Endodermal cell (in vitro differentiated cells): ENCODE measurements at regions not wholly inside any gene's neighbourhood (a gene's known extent, or its start where the extent isn't known, plus 50 kb on each side); places are given as distances from the start of the nearest gene placed in this dataset.

Experiments used
- DNase-seq: peaks from one replicate; pipeline ENCODE4 v3.0.0-alpha.2; 2017
- H3K27ac ChIP-seq: 2 replicates; pipeline ENCODE4 v1.5.1; 2013; ENCODE audit warnings: mild to moderate bottlenecking, low read depth, low read length, moderate library complexity
- H3K27me3 ChIP-seq: 2 replicates; pipeline ENCODE4 v1.6.1; 2013; ENCODE audit warnings: mild to moderate bottlenecking, low read length, moderate library complexity; ENCODE audit not compliant: insufficient read depth, control insufficient read depth, poor library complexity, severe bottlenecking
- H3K36me3 ChIP-seq: 2 replicates; pipeline ENCODE4 v1.7.0; 2013; ENCODE audit warnings: mild to moderate bottlenecking, low read length, moderate library complexity; ENCODE audit not compliant: control insufficient read depth, insufficient read depth
- H3K4me1 ChIP-seq: one replicate; pipeline ENCODE4 v1.7.0; 2013; ENCODE audit warnings: low read length; ENCODE audit not compliant: control insufficient read depth, insufficient read depth
- H3K4me3 ChIP-seq: 2 replicates; pipeline ENCODE4 v1.5.1; 2013; ENCODE audit warnings: mild to moderate bottlenecking, low read length, moderate library complexity
- H3K9ac ChIP-seq: 2 replicates; pipeline ENCODE4 v1.6.1; 2013; ENCODE audit warnings: mild to moderate bottlenecking, low read length, moderate library complexity; ENCODE audit not compliant: poor library complexity, severe bottlenecking; ENCODE audit errors: extremely low read depth
- H3K9me3 ChIP-seq: 2 replicates; pipeline ENCODE4 v1.6.1; 2013; ENCODE audit warnings: mild to moderate bottlenecking, low read length, moderate library complexity; ENCODE audit not compliant: control insufficient read depth
- H3K27ac Mint-ChIP-seq: 2 replicates; pipeline ENCODE4 v1.8.0; 2020; ENCODE audit warnings: mixed read lengths
- H3K27me3 Mint-ChIP-seq: 2 replicates; pipeline ENCODE4 v1.8.0; 2021; ENCODE audit warnings: mild to moderate bottlenecking, mixed read lengths; ENCODE audit not compliant: insufficient read depth
- H3K36me3 Mint-ChIP-seq: 2 replicates; pipeline ENCODE4 v1.8.0; 2020; ENCODE audit warnings: low read depth, mixed read lengths
- H3K4me1 Mint-ChIP-seq: 2 replicates; pipeline ENCODE4 v1.8.0; 2020; ENCODE audit warnings: mixed read lengths
- H3K4me3 Mint-ChIP-seq: 2 replicates; pipeline ENCODE4 v1.8.0; 2020; ENCODE audit warnings: mild to moderate bottlenecking, moderate library complexity, mixed read lengths
- H3K9me3 Mint-ChIP-seq: 2 replicates; pipeline ENCODE4 v1.8.0; 2020; ENCODE audit warnings: mild to moderate bottlenecking, mixed read lengths
- WGBS, 2 experiments: methylation state at CpG; one replicate each; pipeline versions ENCODE4 v1.1.5 to v1.1.7; 2013; ENCODE audit warnings: missing lambda C conversion rate in 2 of 2, mixed read lengths in 1 of 2; ENCODE audit not compliant: insufficient coverage in 1 of 2, insufficient read length in 1 of 2; 5-methylcytosine and 5-hydroxymethylcytosine counted together
- TF ChIP-seq, protein P1 (sequence below): fragments of 200-600 bp; sonication (generic); conservative IDR thresholded peaks from 2 replicates; pipeline ENCODE4 v1.5.0; 2021; ENCODE audit warnings: antibody characterized with exemption, mild to moderate bottlenecking

DNA sequence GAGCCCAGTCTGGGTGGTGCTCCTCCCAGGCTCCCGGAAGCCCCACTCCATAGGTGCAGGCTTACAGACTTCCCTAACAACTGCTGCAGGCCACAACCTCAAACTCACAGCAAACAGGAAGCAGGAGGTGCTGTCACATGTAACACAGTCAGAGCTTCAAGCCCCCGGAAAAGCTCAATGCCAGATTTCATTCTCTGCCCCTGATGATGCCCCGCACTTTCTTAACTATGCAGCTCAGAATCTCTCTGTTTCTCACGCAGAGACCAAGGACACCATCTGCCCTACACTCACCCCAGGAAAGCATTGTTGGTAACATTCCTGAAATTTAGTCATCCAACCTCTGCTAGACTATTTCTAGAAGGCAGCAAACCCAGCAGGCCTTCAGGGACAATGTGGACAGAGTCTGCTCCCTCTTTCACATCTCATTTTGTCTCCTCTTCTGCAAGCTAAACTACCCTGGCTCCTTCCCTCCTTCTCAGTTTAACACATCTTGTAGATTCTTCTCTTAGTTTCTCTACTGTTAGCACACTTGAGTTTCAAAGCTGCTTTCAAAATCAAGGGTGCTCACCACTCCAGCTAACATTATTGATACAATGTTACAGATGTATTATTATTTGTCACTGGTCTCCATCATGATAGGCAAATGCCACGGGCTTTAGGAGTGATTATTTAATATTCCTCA lies 162.5 kb downstream of the KCTD12 start:
- TF ChIP-seq, protein P1, sequence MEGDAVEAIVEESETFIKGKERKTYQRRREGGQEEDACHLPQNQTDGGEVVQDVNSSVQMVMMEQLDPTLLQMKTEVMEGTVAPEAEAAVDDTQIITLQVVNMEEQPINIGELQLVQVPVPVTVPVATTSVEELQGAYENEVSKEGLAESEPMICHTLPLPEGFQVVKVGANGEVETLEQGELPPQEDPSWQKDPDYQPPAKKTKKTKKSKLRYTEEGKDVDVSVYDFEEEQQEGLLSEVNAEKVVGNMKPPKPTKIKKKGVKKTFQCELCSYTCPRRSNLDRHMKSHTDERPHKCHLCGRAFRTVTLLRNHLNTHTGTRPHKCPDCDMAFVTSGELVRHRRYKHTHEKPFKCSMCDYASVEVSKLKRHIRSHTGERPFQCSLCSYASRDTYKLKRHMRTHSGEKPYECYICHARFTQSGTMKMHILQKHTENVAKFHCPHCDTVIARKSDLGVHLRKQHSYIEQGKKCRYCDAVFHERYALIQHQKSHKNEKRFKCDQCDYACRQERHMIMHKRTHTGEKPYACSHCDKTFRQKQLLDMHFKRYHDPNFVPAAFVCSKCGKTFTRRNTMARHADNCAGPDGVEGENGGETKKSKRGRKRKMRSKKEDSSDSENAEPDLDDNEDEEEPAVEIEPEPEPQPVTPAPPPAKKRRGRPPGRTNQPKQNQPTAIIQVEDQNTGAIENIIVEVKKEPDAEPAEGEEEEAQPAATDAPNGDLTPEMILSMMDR = no peak
- H3K4me1 Mint-ChIP-seq = peaks cover 6% of the 10 kb centered on the region
- Histone ChIP-seq H3K27ac (no peak overlapping the region), H3K4me3 (no peak overlapping the region), H3K4me1 (no peaks in the 10 kb centered on the region), H3K9me3 (peaks cover 24% of the 10 kb centered on the region), H3K9ac (no peak overlapping the region), H3K36me3 (no peaks in the 10 kb centered on the region), H3K27me3 (no peaks in the 10 kb centered on the region)
- peak; percentile 67 for DNase-seq
- 55 to 80% methylated on average over 3 to 5 of the region's 5 CpGs for WGBS, 2 experiments
- H3K36me3 Mint-ChIP-seq = peaks cover 3% of the 10 kb centered on the region
- H3K9me3 Mint-ChIP-seq = peaks cover 20% of the 10 kb centered on the region
- no peak overlapping the region for H3K27ac Mint-ChIP-seq
- H3K27me3 Mint-ChIP-seq = no peaks in the 10 kb centered on the region
- H3K4me3 Mint-ChIP-seq = no peak overlapping the region

DNA sequence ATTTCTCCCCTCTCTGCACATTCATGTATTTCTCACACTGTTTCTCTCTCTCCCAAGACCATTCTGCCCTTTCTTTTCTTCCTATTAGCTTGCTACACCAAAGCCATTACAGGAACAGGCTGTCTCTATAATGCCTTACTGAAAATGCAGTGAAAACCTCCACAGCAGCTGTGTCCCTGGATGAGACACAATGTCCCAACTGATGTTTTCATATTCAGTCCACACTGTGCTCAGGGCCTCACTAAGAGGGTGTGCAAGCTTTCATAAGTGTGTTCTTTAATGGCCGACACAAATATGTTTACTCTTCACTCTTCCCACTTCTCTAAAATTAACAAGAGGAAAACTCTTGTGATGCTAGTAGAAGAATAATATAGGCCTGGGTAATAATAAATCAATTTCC lies 163.4 kb downstream of the KCTD12 start:
- H3K4me1 Mint-ChIP-seq = peaks cover 15% of the 10 kb centered on the region
- H3K27ac Mint-ChIP-seq = no peak overlapping the region
- TF ChIP-seq, protein P1 = no peak
- H3K9me3 Mint-ChIP-seq = peaks cover 11% of the 10 kb centered on the region
- DNase-seq = no peak
- Histone ChIP-seq H3K9ac (no peak overlapping the region), H3K4me3 (no peak overlapping the region), H3K27ac (no peak overlapping the region), H3K9me3 (peaks cover 15% of the 10 kb centered on the region), H3K4me1 (peaks cover 2% of the 10 kb centered on the region), H3K36me3 (no peaks in the 10 kb centered on the region), H3K27me3 (no peaks in the 10 kb centered on the region)
- WGBS, 2 experiments = no CpG with 5 or more reads among the region's 1 CpG
- H3K36me3 Mint-ChIP-seq = peaks cover 3% of the 10 kb centered on the region
- no peak overlapping the region for H3K4me3 Mint-ChIP-seq
- no peaks in the 10 kb centered on the region for H3K27me3 Mint-ChIP-seq

DNA sequence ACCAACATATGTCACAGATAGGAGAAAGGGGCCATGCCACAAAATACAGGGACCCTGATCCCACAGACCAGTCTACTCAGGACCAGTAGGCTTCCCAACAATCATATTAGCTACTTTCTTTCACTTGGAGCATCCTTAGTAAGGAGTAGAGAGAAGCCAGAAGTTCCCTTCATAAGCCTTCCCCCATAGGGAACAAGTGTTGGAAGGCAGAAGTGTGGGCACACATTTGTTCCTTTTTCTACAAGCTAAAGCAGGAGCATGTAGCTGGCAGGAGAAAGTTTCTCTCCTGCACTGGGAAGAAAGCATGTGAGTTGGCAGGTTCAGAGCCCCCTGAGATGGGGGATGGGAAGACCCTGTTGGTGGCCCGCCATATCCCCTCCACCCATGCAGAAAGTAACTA lies 165.4 kb downstream of the KCTD12 start:
- no peak overlapping the region for H3K9ac ChIP-seq
- H3K27ac Mint-ChIP-seq = no peak overlapping the region
- H3K9me3 ChIP-seq = no peaks in the 10 kb centered on the region
- no peaks in the 10 kb centered on the region for H3K36me3 Mint-ChIP-seq
- H3K27ac ChIP-seq = no peak overlapping the region
- TF ChIP-seq, protein P1 = no peak
- H3K4me3 ChIP-seq = no peak overlapping the region
- DNase-seq = no peak
- no peaks in the 10 kb centered on the region for H3K27me3 ChIP-seq
- peaks cover 17% of the 10 kb centered on the region for H3K4me1 Mint-ChIP-seq
- H3K27me3 Mint-ChIP-seq = no peaks in the 10 kb centered on the region
- WGBS, 2 experiments = no CpG with 5 or more reads among the region's 1 CpG
- H3K36me3 ChIP-seq = no peaks in the 10 kb centered on the region
- no peak overlapping the region for H3K4me3 Mint-ChIP-seq
- peaks cover 2% of the 10 kb centered on the region for H3K4me1 ChIP-seq
- H3K9me3 Mint-ChIP-seq = no peaks in the 10 kb centered on the region
